NCI-H748 treated with DMSO at 0.1 percent for 48 hours (cell line): ENCODE measurements at regions not wholly inside any gene's neighbourhood (a gene's known extent, or its start where the extent isn't known, plus 50 kb on each side); places are given as distances from the start of the nearest gene placed in this dataset.

Experiments
- DNase-seq: peaks from one replicate; lab custom pipeline; 2025; lab: John Stamatoyannopoulos, UW

- no peak for DNase-seq
Observed at GRCh38 chr9:119094086-119094485, 275.1 kb downstream of the BRINP1 start.

DNA sequence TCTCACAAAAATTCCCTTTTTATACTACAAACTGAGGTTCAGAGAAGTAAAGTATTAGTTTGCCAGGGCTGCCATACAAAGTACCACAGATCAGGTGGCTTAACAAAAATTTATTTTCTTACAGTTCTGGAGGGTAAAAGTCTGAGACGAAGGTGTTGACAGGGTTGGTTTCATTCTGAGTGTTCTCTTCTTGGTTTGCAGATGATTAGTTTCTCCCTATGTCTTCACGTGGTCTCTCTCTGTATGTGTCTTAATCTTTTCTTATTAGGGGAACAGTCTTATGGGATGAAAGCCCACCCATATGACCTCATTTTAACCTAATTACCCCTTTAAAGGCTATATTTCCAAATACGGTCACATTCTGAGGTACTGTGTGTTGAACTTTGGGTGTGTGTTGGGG, 274.2 kb downstream of the BRINP1 start:
- no peak for DNase-seq

DNA sequence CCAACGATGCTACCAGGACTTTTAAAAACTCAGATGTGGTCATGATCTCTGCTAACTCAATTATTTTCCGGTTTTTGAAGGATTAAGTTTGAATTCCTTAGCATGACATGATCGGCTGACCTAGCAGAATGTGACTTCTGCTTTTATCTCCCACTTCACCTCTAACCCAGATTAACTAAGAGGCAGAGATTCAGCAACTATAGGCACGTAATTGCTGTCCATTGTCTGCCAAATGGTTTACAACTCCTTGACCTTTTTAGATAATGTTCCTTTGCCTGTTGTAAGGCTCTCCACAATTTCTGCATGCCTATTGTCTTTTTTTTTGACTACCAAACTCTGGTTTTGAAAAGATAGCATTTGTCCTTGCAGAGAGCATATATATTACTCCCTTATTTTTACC, 268.2 kb downstream of the BRINP1 start:
- DNase-seq: no peak

DNA sequence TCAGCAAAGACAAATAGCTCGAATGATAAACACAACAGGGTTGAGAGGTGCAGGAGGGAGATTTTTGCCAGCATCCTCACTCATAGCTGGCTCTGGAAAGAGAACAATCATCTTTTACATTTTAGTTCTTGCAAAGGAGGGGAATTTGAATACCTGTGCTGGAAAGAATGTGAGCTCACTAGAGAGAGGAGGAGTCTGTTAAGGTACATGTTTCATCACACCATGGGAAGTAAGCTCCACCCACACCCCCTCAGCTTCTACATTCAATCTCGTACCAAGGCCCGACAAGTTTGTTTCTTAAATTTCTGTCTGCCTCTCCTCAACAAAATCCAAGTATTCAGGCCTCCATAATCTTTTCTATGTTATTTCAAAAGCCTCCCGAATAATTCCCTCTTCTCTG, 254.6 kb downstream of the BRINP1 start:
- DNase-seq: no peak
